H1 (cell line): ENCODE measurements at regions not wholly inside any gene's neighbourhood (a gene's known extent, or its start where the extent isn't known, plus 50 kb on each side); places are given as distances from the start of the nearest gene placed in this dataset.

Experiments used
- CTCF ChIA-PET: fragments of 300-600 bp; sonication (Branson Sonifier 250); formaldehyde crosslinking; loops from one replicate; lab custom pipeline; 2021; ENCODE audit not compliant: partially characterized antibody; lab: Charles Lee
- POLR2A ChIA-PET: fragments of 300-600 bp; sonication (Branson Sonifier 250); formaldehyde crosslinking; loops from one replicate; lab custom pipeline; 2021; ENCODE audit warnings: inconsistent platforms; ENCODE audit not compliant: partially characterized antibody; lab: Charles Lee
- DNase-seq, 2 experiments: peaks; one replicate each; pipeline versions ENCODE4 v3.0.0 to v3.0.0-alpha.2; 2010 to 2022; ENCODE audit warnings: low spot score in 2 of 2, low read depth in 1 of 2, mixed read lengths in 1 of 2
- FAIRE-seq: peaks from 2 replicates; lab custom pipeline; 2011; peaks lifted over from hg19 to GRCh38; lab: Jason Lieb, UNC
- H2AFZ ChIP-seq: 2 replicates; pipeline ENCODE4 v1.8.1; 2012; ENCODE audit warnings: low read length, inconsistent platforms
- H2AK5ac ChIP-seq: 2 replicates; pipeline ENCODE4 v1.6.1; 2013; ENCODE audit warnings: low read depth, low read length
- H2BK120ac ChIP-seq: replicated peaks from 2 replicates; pipeline ENCODE3; 2013; ENCODE audit warnings: low read depth, low read length, inconsistent platforms
- H2BK12ac ChIP-seq: 2 replicates; pipeline ENCODE4 v1.6.1; 2013; ENCODE audit warnings: low read depth, low read length
- H2BK15ac ChIP-seq: 2 replicates; pipeline ENCODE4 v1.6.1; 2013; ENCODE audit warnings: low read length
- H2BK20ac ChIP-seq: 2 replicates; pipeline ENCODE4 v1.6.1; 2013; ENCODE audit warnings: low read length
- H2BK5ac ChIP-seq: 2 replicates; pipeline ENCODE4 v1.6.1; 2013; ENCODE audit warnings: low read depth, low read length
- H3K14ac ChIP-seq: 2 replicates; pipeline ENCODE4 v1.6.1; 2013; ENCODE audit warnings: inconsistent platforms; ENCODE audit not compliant: insufficient read length
- H3K18ac ChIP-seq: 2 replicates; pipeline ENCODE4 v1.6.1; 2013; ENCODE audit warnings: low read length; ENCODE audit errors: extremely low read depth
- H3K23ac ChIP-seq: 2 replicates; pipeline ENCODE4 v1.6.1; 2013; ENCODE audit warnings: inconsistent platforms; ENCODE audit not compliant: insufficient read length
- H3K23me2 ChIP-seq: 2 replicates; pipeline ENCODE4 v1.6.1; 2013; ENCODE audit warnings: low read depth, low read length
- H3K27ac ChIP-seq: 2 replicates; pipeline ENCODE4 v1.6.1; 2011; ENCODE audit warnings: low read depth, low read length, inconsistent platforms
- H3K27me3 ChIP-seq, 4 experiments: replicated peaks in 1 of 4; 1 replicate in 1 of 4; 2 replicates in 3 of 4; pipeline versions ENCODE4 v1.6.1 to v1.8.1; 2011 to 2013; ENCODE audit warnings: low read length in 3 of 4, mild to moderate bottlenecking in 3 of 4, inconsistent platforms in 2 of 4, mixed read lengths in 2 of 4, moderate library complexity in 1 of 4; ENCODE audit not compliant: control insufficient read depth in 3 of 4, insufficient read depth in 3 of 4; ENCODE audit errors: extremely low read depth in 1 of 4
- H3K36me3 ChIP-seq, 4 experiments: 2 replicates each; pipeline versions ENCODE4 v1.6.1 to v1.8.1; 2011 to 2013; ENCODE audit warnings: mild to moderate bottlenecking in 4 of 4, low read length in 3 of 4, moderate library complexity in 2 of 4, control low read depth in 1 of 4, inconsistent platforms in 1 of 4; ENCODE audit not compliant: insufficient read depth in 4 of 4, control insufficient read depth in 2 of 4
- H3K4ac ChIP-seq: replicated peaks from 2 replicates; pipeline ENCODE3; 2013; ENCODE audit warnings: low read length, low read depth, mixed read lengths, inconsistent platforms; ENCODE audit not compliant: insufficient read length
- H3K4me1 ChIP-seq, 4 experiments: replicated peaks in 1 of 4; 1 replicate in 1 of 4; 2 replicates in 3 of 4; pipeline versions ENCODE4 v1.6.1 to v1.8.1; 2011 to 2013; ENCODE audit warnings: low read length in 3 of 4, inconsistent platforms in 2 of 4, mixed read lengths in 1 of 4; ENCODE audit not compliant: insufficient read depth in 4 of 4, control insufficient read depth in 3 of 4
- H3K4me2 ChIP-seq, 2 experiments: 2 replicates each; pipeline versions ENCODE4 v1.6.1 to v1.8.1; 2011 to 2013; ENCODE audit warnings: low read depth in 2 of 2, low read length in 2 of 2, control low read depth in 1 of 2, inconsistent platforms in 1 of 2, mild to moderate bottlenecking in 1 of 2; ENCODE audit not compliant: insufficient read depth in 1 of 2
- H3K4me3 ChIP-seq, 4 experiments: fragments of 200-600, 300-600 bp in 1 of 4; sonication (generic), shearing (Covaris generic), sonication (Bioruptor Twin) in 1 of 4; 2 replicates each; pipeline versions ENCODE4 v1.5.1 to v1.8.1; 2011 to 2016; ENCODE audit warnings: low read length in 4 of 4, low read depth in 3 of 4, control low read depth in 2 of 4, inconsistent platforms in 2 of 4, mild to moderate bottlenecking in 2 of 4, mixed read lengths in 1 of 4, moderate library complexity in 1 of 4; ENCODE audit not compliant: insufficient read depth in 2 of 4; ENCODE audit errors: extremely low read depth in 1 of 4
- H3K56ac ChIP-seq: replicated peaks from 2 replicates; pipeline ENCODE3; 2013; ENCODE audit warnings: low read depth, mild to moderate bottlenecking, mixed read lengths, low read length, inconsistent platforms; ENCODE audit not compliant: insufficient read length
- H3K79me1 ChIP-seq: 2 replicates; pipeline ENCODE4 v1.6.1; 2013; ENCODE audit warnings: low read depth, low read length, control low read depth
- H3K79me2 ChIP-seq, 2 experiments: 2 replicates each; pipeline versions ENCODE4 v1.6.1 to v1.8.1; 2012 to 2013; ENCODE audit warnings: low read length in 2 of 2, mild to moderate bottlenecking in 2 of 2, inconsistent platforms in 1 of 2; ENCODE audit not compliant: insufficient read depth in 2 of 2, control insufficient read depth in 1 of 2
- H3K9ac ChIP-seq, 4 experiments: replicated peaks in 1 of 4; 1 replicate in 1 of 4; 2 replicates in 3 of 4; pipeline versions ENCODE4 v1.6.1 to v1.8.1; 2011 to 2013; ENCODE audit warnings: low read depth in 3 of 4, low read length in 3 of 4, control low read depth in 2 of 4, mild to moderate bottlenecking in 2 of 4, moderate library complexity in 2 of 4, inconsistent platforms in 1 of 4; ENCODE audit errors: extremely low read depth in 1 of 4
- H3K9me3 ChIP-seq, 2 experiments: 2 replicates each; pipeline versions ENCODE4 v1.6.1 to v1.8.1; 2012 to 2013; ENCODE audit warnings: mild to moderate bottlenecking in 2 of 2, moderate library complexity in 2 of 2, control low read depth in 1 of 2, inconsistent platforms in 1 of 2, low read depth in 1 of 2, low read length in 1 of 2, mixed read lengths in 1 of 2; ENCODE audit not compliant: insufficient read depth in 2 of 2
- H4K20me1 ChIP-seq, 2 experiments: replicated peaks in 1 of 2; 2 replicates each; pipeline versions ENCODE3 to v1.8.1; 2011 to 2013; ENCODE audit warnings: inconsistent platforms in 2 of 2, low read length in 2 of 2, mild to moderate bottlenecking in 1 of 2; ENCODE audit not compliant: insufficient read depth in 2 of 2, control insufficient read depth in 1 of 2
- H4K5ac ChIP-seq: 2 replicates; pipeline ENCODE4 v1.6.1; 2013; ENCODE audit warnings: low read length, low read depth, mixed read lengths, inconsistent platforms; ENCODE audit not compliant: insufficient read length
- H4K8ac ChIP-seq: 2 replicates; pipeline ENCODE4 v1.8.0; 2013; ENCODE audit warnings: mild to moderate bottlenecking, moderate library complexity, low read length, inconsistent platforms; ENCODE audit not compliant: insufficient read depth; ENCODE audit errors: extremely low read depth
- H4K91ac ChIP-seq: replicated peaks from 2 replicates; pipeline ENCODE3; 2013; ENCODE audit warnings: low read length, mixed read lengths, inconsistent platforms; ENCODE audit not compliant: insufficient read length
- ATF3 ChIP-seq: IDR thresholded peaks from 2 replicates; pipeline ENCODE4 v1.6.1; 2011; ENCODE audit warnings: low read depth, mild to moderate bottlenecking, low read length; ENCODE audit not compliant: insufficient read depth
- EGR1 ChIP-seq: IDR thresholded peaks from 2 replicates; pipeline ENCODE4 v1.6.1; 2011; ENCODE audit warnings: low read depth, low read length, borderline replicate concordance
- HDAC2 ChIP-seq, 2 experiments: fragments of 300-600 bp in 1 of 2; sonication (generic) in 1 of 2; IDR thresholded peaks; 2 replicates each; pipeline ENCODE4 v1.6.1; 2011 to 2012; ENCODE audit warnings: low read depth in 2 of 2, low read length in 2 of 2, mild to moderate bottlenecking in 2 of 2, moderate library complexity in 2 of 2, borderline replicate concordance in 1 of 2, inconsistent platforms in 1 of 2
- RXRA ChIP-seq: IDR thresholded peaks from 2 replicates; pipeline ENCODE4 v1.6.1; 2011; ENCODE audit warnings: low read depth, mild to moderate bottlenecking, low read length, moderate library complexity; ENCODE audit not compliant: insufficient read depth
- SIN3A ChIP-seq, 2 experiments: IDR thresholded peaks in 1 of 2; conservative IDR thresholded peaks in 1 of 2; 2 replicates each; pipeline ENCODE4 v1.6.1; 2011 to 2012; ENCODE audit warnings: low read length in 2 of 2, improper control_type of control experiment in 1 of 2, low read depth in 1 of 2, mild to moderate bottlenecking in 1 of 2
- WGBS, 2 experiments: shearing (Covaris generic) in 1 of 2; methylation state at CpG; one replicate each; pipeline versions ENCODE4 v1.1.6 to v1.1.7; 2013 to 2015; ENCODE audit warnings: low lambda C conversion rate in 2 of 2, mixed read lengths in 2 of 2, inconsistent platforms in 1 of 2, low coverage in 1 of 2, missing lambda C conversion rate in 1 of 2; ENCODE audit not compliant: insufficient replicate concordance in 2 of 2, insufficient coverage in 1 of 2, insufficient read length in 1 of 2; ENCODE audit errors: extremely low coverage in 1 of 2, missing lambda C conversion rate in 1 of 2; 5-methylcytosine and 5-hydroxymethylcytosine counted together

GRCh38 chr5:87598460-87598859 lies 185.7 kb upstream of the CCNH start:
- Histone ChIP-seq H4K8ac (no peak overlapping the region), H3K36me3 (no peaks in the 10 kb centered on the region), H3K23ac (no peak overlapping the region), H3K4me2 (no peak overlapping the region), H3K23me2 (no peaks in the 10 kb centered on the region), H2BK120ac (no peak overlapping the region), H2BK15ac (no peak overlapping the region), H3K79me2 (no peaks in the 10 kb centered on the region), H3K18ac (no peak overlapping the region), H3K27ac (no peak overlapping the region), H3K14ac (no peak overlapping the region), H4K91ac (no peak overlapping the region), H3K27me3 (no peaks in the 10 kb centered on the region), H2AFZ (no peak overlapping the region), H2AK5ac (no peak overlapping the region), H3K4me3 (no peak overlapping the region), H2BK5ac (no peak overlapping the region), H3K79me1 (no peaks in the 10 kb centered on the region), H3K9ac (no peak overlapping the region), H3K9me3 (0 out of 4 replicates have a peak, but pooled peaks cover 0 to 4% of the 10 kb centered on the region in 2 experiments), H2BK20ac (no peak overlapping the region), H3K4me1 (no peaks in the 10 kb centered on the region), H4K5ac (no peak overlapping the region), H3K4ac (no peak overlapping the region), H2BK12ac (no peak overlapping the region), H3K56ac (no peak overlapping the region), H4K20me1 (no peaks in the 10 kb centered on the region)
- DNase-seq (no peak), FAIRE-seq (no peak)
- WGBS, 2 experiments, result 89% methylated on average over 1 of the region's 1 CpG; no CpG with 5 or more reads in 1 of the 2 experiments
- POLR2A ChIA-PET, result no interaction called here
- CTCF ChIA-PET, result no interaction called here
- no peak for TF ChIP-seq RXRA
- TF ChIP-seq ATF3, result no peak
- TF ChIP-seq HDAC2 (IDR thresholded peaks at IDR 0.05; ENCODE audit: borderline replicate concordance in 1 of 2, low read depth in 2 of 2, low read length in 2 of 2), result no peak
- no peak for TF ChIP-seq EGR1
- TF ChIP-seq SIN3A (conservative IDR thresholded peaks at IDR 0.05 in 1 of 2, IDR thresholded peaks at IDR 0.05 in 1 of 2; ENCODE audit: low read depth in 1 of 2, low read length in 2 of 2), result no peak
